ENCODE measurements at regions not wholly inside any gene's neighbourhood (a gene's known extent, or its start where the extent isn't known, plus 50 kb on each side); places are given as distances from the start of the nearest gene placed in this dataset.

DNA sequence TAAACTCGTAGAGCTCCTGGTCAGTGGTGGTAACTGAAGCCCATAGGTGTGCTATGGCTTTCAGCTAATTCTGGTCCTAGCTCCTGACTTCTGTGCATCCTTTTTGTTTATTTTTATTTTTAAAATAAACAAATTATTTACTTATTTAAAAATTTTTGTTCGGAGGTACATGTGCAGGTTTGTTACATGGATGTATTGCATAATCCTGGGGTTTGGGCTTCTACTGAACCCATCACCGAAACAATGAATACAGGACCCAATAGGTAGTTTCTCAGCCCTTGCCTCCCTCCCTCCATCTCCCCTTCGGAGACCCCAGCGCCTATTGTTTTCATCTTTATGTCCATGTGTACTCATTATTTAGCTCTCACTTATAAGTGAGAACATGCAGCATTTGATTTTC lies 143.8 kb downstream of the URB2 start:
- TF ChIP-seq RAD21 (IDR thresholded peaks at IDR 0.05), result no peak
- TF ChIP-seq, protein P1, sequence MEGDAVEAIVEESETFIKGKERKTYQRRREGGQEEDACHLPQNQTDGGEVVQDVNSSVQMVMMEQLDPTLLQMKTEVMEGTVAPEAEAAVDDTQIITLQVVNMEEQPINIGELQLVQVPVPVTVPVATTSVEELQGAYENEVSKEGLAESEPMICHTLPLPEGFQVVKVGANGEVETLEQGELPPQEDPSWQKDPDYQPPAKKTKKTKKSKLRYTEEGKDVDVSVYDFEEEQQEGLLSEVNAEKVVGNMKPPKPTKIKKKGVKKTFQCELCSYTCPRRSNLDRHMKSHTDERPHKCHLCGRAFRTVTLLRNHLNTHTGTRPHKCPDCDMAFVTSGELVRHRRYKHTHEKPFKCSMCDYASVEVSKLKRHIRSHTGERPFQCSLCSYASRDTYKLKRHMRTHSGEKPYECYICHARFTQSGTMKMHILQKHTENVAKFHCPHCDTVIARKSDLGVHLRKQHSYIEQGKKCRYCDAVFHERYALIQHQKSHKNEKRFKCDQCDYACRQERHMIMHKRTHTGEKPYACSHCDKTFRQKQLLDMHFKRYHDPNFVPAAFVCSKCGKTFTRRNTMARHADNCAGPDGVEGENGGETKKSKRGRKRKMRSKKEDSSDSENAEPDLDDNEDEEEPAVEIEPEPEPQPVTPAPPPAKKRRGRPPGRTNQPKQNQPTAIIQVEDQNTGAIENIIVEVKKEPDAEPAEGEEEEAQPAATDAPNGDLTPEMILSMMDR (IDR thresholded peaks at IDR 0.05; ENCODE audit: low read depth, low read length, missing input control), result no peak
- no peak for TF ChIP-seq JUND (IDR thresholded peaks at IDR 0.05)
- TF ChIP-seq, protein P2, sequence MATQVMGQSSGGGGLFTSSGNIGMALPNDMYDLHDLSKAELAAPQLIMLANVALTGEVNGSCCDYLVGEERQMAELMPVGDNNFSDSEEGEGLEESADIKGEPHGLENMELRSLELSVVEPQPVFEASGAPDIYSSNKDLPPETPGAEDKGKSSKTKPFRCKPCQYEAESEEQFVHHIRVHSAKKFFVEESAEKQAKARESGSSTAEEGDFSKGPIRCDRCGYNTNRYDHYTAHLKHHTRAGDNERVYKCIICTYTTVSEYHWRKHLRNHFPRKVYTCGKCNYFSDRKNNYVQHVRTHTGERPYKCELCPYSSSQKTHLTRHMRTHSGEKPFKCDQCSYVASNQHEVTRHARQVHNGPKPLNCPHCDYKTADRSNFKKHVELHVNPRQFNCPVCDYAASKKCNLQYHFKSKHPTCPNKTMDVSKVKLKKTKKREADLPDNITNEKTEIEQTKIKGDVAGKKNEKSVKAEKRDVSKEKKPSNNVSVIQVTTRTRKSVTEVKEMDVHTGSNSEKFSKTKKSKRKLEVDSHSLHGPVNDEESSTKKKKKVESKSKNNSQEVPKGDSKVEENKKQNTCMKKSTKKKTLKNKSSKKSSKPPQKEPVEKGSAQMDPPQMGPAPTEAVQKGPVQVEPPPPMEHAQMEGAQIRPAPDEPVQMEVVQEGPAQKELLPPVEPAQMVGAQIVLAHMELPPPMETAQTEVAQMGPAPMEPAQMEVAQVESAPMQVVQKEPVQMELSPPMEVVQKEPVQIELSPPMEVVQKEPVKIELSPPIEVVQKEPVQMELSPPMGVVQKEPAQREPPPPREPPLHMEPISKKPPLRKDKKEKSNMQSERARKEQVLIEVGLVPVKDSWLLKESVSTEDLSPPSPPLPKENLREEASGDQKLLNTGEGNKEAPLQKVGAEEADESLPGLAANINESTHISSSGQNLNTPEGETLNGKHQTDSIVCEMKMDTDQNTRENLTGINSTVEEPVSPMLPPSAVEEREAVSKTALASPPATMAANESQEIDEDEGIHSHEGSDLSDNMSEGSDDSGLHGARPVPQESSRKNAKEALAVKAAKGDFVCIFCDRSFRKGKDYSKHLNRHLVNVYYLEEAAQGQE (IDR thresholded peaks at IDR 0.05), result no peak
- TF ChIP-seq, protein P3, sequence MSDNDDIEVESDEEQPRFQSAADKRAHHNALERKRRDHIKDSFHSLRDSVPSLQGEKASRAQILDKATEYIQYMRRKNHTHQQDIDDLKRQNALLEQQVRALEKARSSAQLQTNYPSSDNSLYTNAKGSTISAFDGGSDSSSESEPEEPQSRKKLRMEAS (IDR thresholded peaks at IDR 0.05), result no peak
- TF ChIP-seq EGR1 (IDR thresholded peaks at IDR 0.05; ENCODE audit: low read depth in 2 of 2), result no peak
- TF ChIP-seq RXRA (IDR thresholded peaks at IDR 0.05), result no peak
- TF ChIP-seq YY1 (IDR thresholded peaks at IDR 0.05), result no peak
- TF ChIP-seq TAF1 (conservative IDR thresholded peaks at IDR 0.05), result no peak
- TF ChIP-seq FOXA1 (IDR thresholded peaks at IDR 0.05), result no peak
- TF ChIP-seq HNF4A (conservative IDR thresholded peaks at IDR 0.05), result no peak
- TF ChIP-seq GABPA (IDR thresholded peaks at IDR 0.05 in 1 of 2, conservative IDR thresholded peaks at IDR 0.05 in 1 of 2), result no peak

Data from liver (tissue), 3 donors.